ENCODE measurements at regions not wholly inside any gene's neighbourhood (a gene's known extent, or its start where the extent isn't known, plus 50 kb on each side); places are given as distances from the start of the nearest gene placed in this dataset.
A peak's percentile ranks its signal among the peaks of the same experiment; 100 is the strongest.

DNA sequence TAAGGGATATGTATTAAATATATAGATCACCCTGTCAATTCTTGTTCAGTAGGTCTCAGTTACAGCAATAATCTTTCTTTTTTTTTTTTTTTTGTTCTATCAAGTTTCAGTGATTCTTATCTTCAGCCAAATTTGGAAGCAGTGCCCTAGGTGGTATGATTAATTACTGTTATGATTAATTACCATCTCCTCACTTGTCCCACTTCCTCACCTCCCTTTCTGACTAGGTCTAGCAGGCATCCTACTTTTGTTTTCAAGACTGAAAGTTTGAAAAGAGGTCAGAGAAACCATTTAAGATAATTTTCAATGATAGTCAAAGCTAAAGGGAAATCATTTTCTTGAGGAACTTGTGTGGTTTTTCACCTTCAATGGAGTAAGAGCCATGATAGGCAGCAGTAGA lies 144.0 kb upstream of the CNTN4 start:
- no peaks in the 10 kb centered on the region for H3K4me1 Mint-ChIP-seq
- no peak overlapping the region for H3K27ac Mint-ChIP-seq
- no peak overlapping the region for H3K4me3 Mint-ChIP-seq
- no peaks in the 10 kb centered on the region for H3K27me3 Mint-ChIP-seq (ENCODE audit: low read depth)
- H3K36me3 Mint-ChIP-seq (ENCODE audit: low read depth): no peaks in the 10 kb centered on the region
- TF ChIP-seq CTCF (IDR thresholded peaks at IDR 0.05; ENCODE audit: unreplicated experiment in 3 of 3): no peak
- peaks cover 4% of the 10 kb centered on the region for H3K9me3 Mint-ChIP-seq

DNA sequence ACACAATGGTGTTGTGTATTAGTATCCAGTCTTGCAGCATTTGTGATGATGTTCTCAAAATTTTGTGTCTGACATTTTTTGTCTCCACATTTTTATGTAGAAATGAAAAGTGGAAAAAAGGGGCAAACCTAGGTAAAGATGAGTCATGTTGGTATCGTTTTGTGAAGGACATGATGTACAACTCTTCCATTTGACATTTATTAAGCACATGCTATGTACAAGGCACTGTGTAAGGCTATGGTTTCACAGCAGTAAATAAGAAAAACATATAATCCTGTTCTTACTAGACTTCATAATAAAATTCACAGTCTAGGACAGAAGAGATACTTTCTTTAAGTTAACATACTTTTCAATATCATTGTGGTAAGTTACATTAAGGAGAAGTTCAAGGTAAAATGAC lies 143.5 kb upstream of the CNTN4 start:
- Mint-ChIP-seq H3K4me3 (no peak overlapping the region), H3K36me3 (ENCODE audit: low read depth) (no peaks in the 10 kb centered on the region), H3K9me3 (peaks cover 4% of the 10 kb centered on the region), H3K4me1 (no peaks in the 10 kb centered on the region), H3K27ac (no peak overlapping the region), H3K27me3 (ENCODE audit: low read depth) (no peaks in the 10 kb centered on the region)
- no peak for TF ChIP-seq CTCF (IDR thresholded peaks at IDR 0.05; ENCODE audit: unreplicated experiment in 3 of 3)

DNA sequence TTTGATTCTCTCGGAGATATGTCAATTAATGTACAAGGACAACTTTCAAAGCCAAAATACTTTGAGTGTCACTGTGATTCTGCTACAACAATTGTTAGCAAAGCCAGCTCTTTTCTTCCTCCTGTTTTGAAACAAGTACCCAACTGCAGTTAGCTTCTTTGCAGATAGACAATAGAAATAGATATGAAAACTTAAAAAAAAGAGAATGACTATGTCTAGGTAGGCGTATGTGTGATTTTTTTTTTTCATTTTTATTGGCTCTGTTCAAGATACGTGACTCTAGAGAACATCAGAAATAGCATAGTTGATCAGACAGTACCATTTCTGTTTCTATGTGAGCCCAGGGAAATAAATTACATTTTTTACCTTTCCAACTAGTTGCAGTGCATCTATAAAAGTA lies 142.9 kb upstream of the CNTN4 start:
- Mint-ChIP-seq H3K9me3 (peaks cover 4% of the 10 kb centered on the region), H3K4me1 (no peaks in the 10 kb centered on the region), H3K36me3 (ENCODE audit: low read depth) (no peaks in the 10 kb centered on the region), H3K4me3 (no peak overlapping the region), H3K27ac (no peak overlapping the region), H3K27me3 (ENCODE audit: low read depth) (no peaks in the 10 kb centered on the region)
- TF ChIP-seq CTCF (IDR thresholded peaks at IDR 0.05; ENCODE audit: unreplicated experiment in 3 of 3): no peak

GRCh38 chr3:1960506-1960905 lies 138.2 kb upstream of the CNTN4 start:
- H3K36me3 Mint-ChIP-seq (ENCODE audit: low read depth): no peaks in the 10 kb centered on the region
- no peaks in the 10 kb centered on the region for H3K4me1 Mint-ChIP-seq
- H3K27me3 Mint-ChIP-seq (ENCODE audit: low read depth): no peaks in the 10 kb centered on the region

DNA sequence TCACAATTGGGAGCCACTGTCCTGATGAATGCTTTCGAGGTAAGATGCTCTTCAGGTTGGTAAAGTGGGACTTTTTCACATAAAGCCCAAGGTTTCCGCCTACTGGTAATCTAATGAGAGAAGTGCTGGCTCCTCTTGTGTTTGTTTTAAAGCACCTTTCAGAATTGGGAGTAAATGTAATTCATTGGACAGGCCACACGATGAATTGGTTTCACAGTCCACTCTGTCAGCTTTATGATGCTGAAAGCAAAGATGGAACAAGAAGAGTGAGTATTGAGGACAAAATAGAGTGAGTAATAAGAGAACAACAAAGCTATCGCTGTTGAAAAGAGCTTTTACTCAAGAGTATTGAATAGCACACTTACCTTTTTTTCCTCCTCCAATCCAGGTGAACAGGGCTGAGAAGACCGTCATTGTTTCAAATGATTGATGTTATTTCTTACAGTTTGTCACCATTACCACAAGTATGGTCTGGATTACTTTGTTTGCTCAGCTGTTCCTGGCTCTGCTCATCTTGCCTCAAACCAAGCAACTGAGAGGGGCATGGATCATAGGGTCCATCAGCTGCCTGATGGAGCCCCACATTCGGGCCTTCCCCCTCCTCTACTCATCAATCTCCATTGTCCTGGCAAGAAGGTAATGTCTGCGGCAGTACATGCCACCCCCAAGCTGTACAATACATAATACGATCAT lies 136.1 kb upstream of the CNTN4 start:
- H3K27me3 Mint-ChIP-seq (ENCODE audit: low read depth): no peaks in the 10 kb centered on the region
- TF ChIP-seq CTCF (IDR thresholded peaks at IDR 0.05; ENCODE audit: unreplicated experiment in 3 of 3): no peak
- H3K4me3 Mint-ChIP-seq: no peak overlapping the region
- H3K9me3 Mint-ChIP-seq: no peaks in the 10 kb centered on the region
- H3K4me1 Mint-ChIP-seq: no peaks in the 10 kb centered on the region
- no peaks in the 10 kb centered on the region for H3K36me3 Mint-ChIP-seq (ENCODE audit: low read depth)
- H3K27ac Mint-ChIP-seq: peak overlapping the region in 1 of 3 experiments; percentile 28

More at GRCh38 chr3:1960506-1960905, 138.2 kb upstream of the CNTN4 start:
- no peak overlapping the region for H3K4me3 Mint-ChIP-seq
- H3K9me3 Mint-ChIP-seq: peaks cover 4% of the 10 kb centered on the region
- peak overlapping the region in 1 of 3 experiments; percentile 22 for H3K27ac Mint-ChIP-seq
- TF ChIP-seq CTCF (IDR thresholded peaks at IDR 0.05; ENCODE audit: unreplicated experiment in 3 of 3): no peak

DNA sequence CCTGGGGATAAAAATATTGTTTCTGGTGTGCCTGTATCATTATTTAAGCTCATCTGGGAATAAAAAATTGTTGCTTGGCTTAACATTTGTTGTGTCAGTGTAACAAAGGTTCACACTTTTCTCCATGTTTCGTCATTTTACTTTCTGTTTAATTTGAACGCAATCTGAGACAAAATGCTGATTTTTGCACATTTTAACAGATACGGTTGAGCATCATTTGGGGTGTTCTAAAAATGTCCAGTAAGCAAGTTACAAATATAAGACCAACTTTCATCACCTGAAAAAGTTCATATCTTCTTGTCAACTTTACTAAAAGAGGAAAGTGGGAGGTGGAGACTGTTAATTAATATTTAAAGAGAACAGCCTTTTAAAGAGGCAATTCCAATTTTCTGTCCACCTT lies 134.8 kb upstream of the CNTN4 start:
- Mint-ChIP-seq H3K27ac (peak overlapping the region in 1 of 3 experiments; percentile 39), H3K27me3 (ENCODE audit: low read depth) (no peaks in the 10 kb centered on the region)
- no peak for TF ChIP-seq CTCF (IDR thresholded peaks at IDR 0.05; ENCODE audit: unreplicated experiment in 3 of 3)

More for the DNA sequence above, 134.8 kb upstream of the CNTN4 start:
- peaks cover 1% of the 10 kb centered on the region for H3K4me1 Mint-ChIP-seq
- H3K36me3 Mint-ChIP-seq (ENCODE audit: low read depth): no peaks in the 10 kb centered on the region
- H3K9me3 Mint-ChIP-seq: no peaks in the 10 kb centered on the region
- no peak overlapping the region for H3K4me3 Mint-ChIP-seq

All from nephron (organoid).